ENCODE measurements at regions not wholly inside any gene's neighbourhood (a gene's known extent, or its start where the extent isn't known, plus 50 kb on each side); places are given as distances from the start of the nearest gene placed in this dataset.

DNA sequence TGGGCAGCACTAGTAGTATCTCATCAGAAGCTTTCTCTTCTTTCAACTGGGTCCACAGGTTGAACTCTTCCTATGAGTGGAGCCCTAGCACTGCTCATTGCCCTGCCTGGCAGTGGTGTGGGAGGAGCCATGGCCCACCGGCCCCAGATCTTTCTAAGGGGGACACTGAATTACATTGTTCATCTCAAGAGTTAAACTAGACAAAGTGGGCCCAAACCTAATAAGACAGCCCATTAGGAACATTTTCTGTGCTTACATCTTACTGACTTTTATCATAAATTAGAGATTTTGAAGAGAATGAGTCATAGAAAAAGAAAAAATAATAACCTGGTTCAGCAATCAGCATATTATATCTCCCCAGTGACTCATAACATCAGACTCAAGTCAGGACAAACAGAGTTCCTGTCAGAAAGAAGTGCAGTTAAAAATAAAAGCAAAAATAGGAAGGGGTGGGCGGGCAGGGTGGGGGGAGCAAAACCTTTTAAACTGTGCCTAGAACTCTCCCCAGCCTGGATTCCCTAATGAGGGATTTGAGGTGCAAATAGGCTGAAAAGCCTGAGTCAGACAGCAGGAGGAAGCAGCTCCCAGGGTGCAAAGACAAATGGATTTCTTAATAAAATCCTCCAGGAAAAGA, 161.6 kb upstream of the TRIB2 start:
- H3K27ac ChIP-seq (ENCODE audit: low read depth, low read length, poor library complexity, severe bottlenecking), result no peak overlapping the region
- no peaks in the 10 kb centered on the region for H3K9me3 ChIP-seq (ENCODE audit: low read length)
- ChIA-PET POLR2A (interaction anchor here (1.2 to 1.3 kb wide), 2 partner anchors 11 to 19 kb away, joined by 3 read pairs; no protein-coding TSS in a partner anchor), CTCF (ENCODE audit: unreplicated experiment) (no interaction called here)
- no peaks in the 10 kb centered on the region for H3K9me2 ChIP-seq (ENCODE audit: insufficient read depth, low read length)
- no peaks in the 10 kb centered on the region for H3K79me2 ChIP-seq (ENCODE audit: insufficient read depth, low read depth, low read length)
- no peaks in the 10 kb centered on the region for H3K36me3 ChIP-seq (ENCODE audit: insufficient read depth, low read length)
- TF ChIP-seq CTCF (conservative IDR thresholded peaks at IDR 0.05; ENCODE audit: low read length) (no peak), EZH2phosphoT487 (IDR thresholded peaks at IDR 0.05; ENCODE audit: borderline replicate concordance, low read depth, low read length) (no peak)
- H3K4me1 ChIP-seq (ENCODE audit: insufficient read depth, low read length, poor library complexity, severe bottlenecking), result no peaks in the 10 kb centered on the region
- no peak overlapping the region for H3K4me3 ChIP-seq (ENCODE audit: low read depth, low read length, poor library complexity, severe bottlenecking)
- no peaks in the 10 kb centered on the region for H4K20me1 ChIP-seq (ENCODE audit: insufficient read depth, low read length)
- no peak overlapping the region for H3K4me2 ChIP-seq (ENCODE audit: low read length)
- no peak overlapping the region for H2AFZ ChIP-seq (ENCODE audit: low read length)
- no TSS peak for BruUV-seq (replicated peaks)
- intact Hi-C loops (cut with micrococcal nuclease; ENCODE audit: unreplicated experiment), result loop anchor here (2.0 kb wide), 1 partner anchor 162 kb away; the partner anchor contains the start of gene TRIB2
- DNase-seq (ENCODE audit: low spot score), result no peak

- CTCF ChIA-PET (ENCODE audit: unreplicated experiment), result no interaction called here
- H3K9me3 ChIP-seq (ENCODE audit: low read length), result no peaks in the 10 kb centered on the region
- H3K79me2 ChIP-seq (ENCODE audit: insufficient read depth, low read depth, low read length), result no peaks in the 10 kb centered on the region
- POLR2A ChIA-PET, result interaction anchor here (0.9 to 1.7 kb wide), 6 partner anchors 8 to 172 kb away, joined by 3 to 4 read pairs (median 3); no protein-coding TSS in a partner anchor
- no peak overlapping the region for H3K4me3 ChIP-seq (ENCODE audit: low read depth, low read length, poor library complexity, severe bottlenecking)
- no peaks in the 10 kb centered on the region for H4K20me1 ChIP-seq (ENCODE audit: insufficient read depth, low read length)
- no TSS peak for BruUV-seq (replicated peaks)
- TF ChIP-seq EZH2phosphoT487 (IDR thresholded peaks at IDR 0.05; ENCODE audit: borderline replicate concordance, low read depth, low read length) (no peak), CTCF (conservative IDR thresholded peaks at IDR 0.05; ENCODE audit: low read length) (no peak)
- H3K4me1 ChIP-seq (ENCODE audit: insufficient read depth, low read length, poor library complexity, severe bottlenecking), result peaks cover 8% of the 10 kb centered on the region
- no peak overlapping the region for H3K27ac ChIP-seq (ENCODE audit: low read depth, low read length, poor library complexity, severe bottlenecking)
- H3K36me3 ChIP-seq (ENCODE audit: insufficient read depth, low read length), result no peaks in the 10 kb centered on the region
- intact Hi-C loops (cut with micrococcal nuclease; ENCODE audit: unreplicated experiment), result no loop called here
- H3K4me2 ChIP-seq (ENCODE audit: low read length), result no peak overlapping the region
- no peak overlapping the region for H2AFZ ChIP-seq (ENCODE audit: low read length)
- H3K9me2 ChIP-seq (ENCODE audit: insufficient read depth, low read length), result no peaks in the 10 kb centered on the region
- DNase-seq (ENCODE audit: low spot score), result no peak
These were observed 160.0 kb upstream of the TRIB2 start for GRCh38 chr2:12556762-12557161.

DNA sequence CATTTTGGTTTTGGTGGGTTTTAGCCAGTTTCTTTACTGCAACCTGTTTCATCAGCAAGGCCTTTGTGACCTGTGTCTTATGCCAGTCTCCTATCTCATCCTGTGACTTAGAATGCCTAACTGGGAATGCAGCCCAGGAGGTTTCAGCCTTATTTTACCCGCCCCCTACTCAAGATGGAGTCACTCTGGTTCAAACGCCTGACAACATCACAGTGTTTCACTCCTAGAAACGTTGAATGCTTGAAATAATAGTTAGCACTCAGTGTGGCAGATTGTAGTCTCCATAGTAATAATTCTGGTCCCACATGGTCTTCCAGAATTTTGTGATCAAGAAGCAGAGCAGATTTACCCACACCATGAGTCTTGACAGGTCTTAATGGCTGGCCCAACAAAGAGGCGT, 159.0 kb upstream of the TRIB2 start:
- no peaks in the 10 kb centered on the region for H4K20me1 ChIP-seq (ENCODE audit: insufficient read depth, low read length)
- no TSS peak for BruUV-seq (replicated peaks)
- peaks cover 8% of the 10 kb centered on the region for H3K4me1 ChIP-seq (ENCODE audit: insufficient read depth, low read length, poor library complexity, severe bottlenecking)
- no peaks in the 10 kb centered on the region for H3K9me2 ChIP-seq (ENCODE audit: insufficient read depth, low read length)
- H3K4me3 ChIP-seq (ENCODE audit: low read depth, low read length, poor library complexity, severe bottlenecking), result no peak overlapping the region
- H3K36me3 ChIP-seq (ENCODE audit: insufficient read depth, low read length), result no peaks in the 10 kb centered on the region
- CTCF ChIA-PET (ENCODE audit: unreplicated experiment), result no interaction called here
- DNase-seq (ENCODE audit: low spot score), result no peak
- H3K79me2 ChIP-seq (ENCODE audit: insufficient read depth, low read depth, low read length), result no peaks in the 10 kb centered on the region
- POLR2A ChIA-PET, result no interaction called here
- no peaks in the 10 kb centered on the region for H3K9me3 ChIP-seq (ENCODE audit: low read length)
- no peak overlapping the region for H2AFZ ChIP-seq (ENCODE audit: low read length)
- no peak overlapping the region for H3K4me2 ChIP-seq (ENCODE audit: low read length)
- TF ChIP-seq EZH2phosphoT487 (IDR thresholded peaks at IDR 0.05; ENCODE audit: borderline replicate concordance, low read depth, low read length) (no peak), CTCF (conservative IDR thresholded peaks at IDR 0.05; ENCODE audit: low read length) (no peak)
- no peak overlapping the region for H3K27ac ChIP-seq (ENCODE audit: low read depth, low read length, poor library complexity, severe bottlenecking)
- intact Hi-C loops (cut with micrococcal nuclease; ENCODE audit: unreplicated experiment), result no loop called here
